CD14-positive monocyte (primary cell): ENCODE measurements at regions not wholly inside any gene's neighbourhood (a gene's known extent, or its start where the extent isn't known, plus 50 kb on each side); places are given as distances from the start of the nearest gene placed in this dataset.

Experiments used
- DNase-seq, 3 donors: peaks; one replicate each; pipeline ENCODE4 v3.0.0-alpha.2; 2011 to 2022
- H2AFZ ChIP-seq: 2 replicates; pipeline ENCODE4 v1.6.0; 2012; ENCODE audit warnings: mild to moderate bottlenecking, low read depth, low read length, inconsistent platforms; ENCODE audit not compliant: insufficient read depth, poor library complexity, severe bottlenecking
- H3K27ac ChIP-seq, 2 donors: 1 replicate in 1 of 2; 2 replicates in 1 of 2; pipeline ENCODE4 v1.5.1; 2012 to 2013; ENCODE audit warnings: low read length in 2 of 2, control low read depth in 1 of 2, inconsistent platforms in 1 of 2, low read depth in 1 of 2, mild to moderate bottlenecking in 1 of 2
- H3K27me3 ChIP-seq, 2 donors: one replicate each; pipeline versions ENCODE4 v1.6.0 to v1.6.1; 2011 to 2013; ENCODE audit warnings: low read length in 2 of 2; ENCODE audit not compliant: control insufficient read depth in 2 of 2, insufficient read depth in 2 of 2
- H3K36me3 ChIP-seq, 2 donors: replicated peaks in 1 of 2; 1 replicate in 1 of 2; 2 replicates in 1 of 2; pipeline versions ENCODE4 v1.5.1 to v1.6.1; 2012 to 2013; ENCODE audit warnings: low read length in 2 of 2, control low read depth in 1 of 2, inconsistent platforms in 1 of 2, mild to moderate bottlenecking in 1 of 2; ENCODE audit not compliant: insufficient read depth in 2 of 2, control insufficient read depth in 1 of 2
- H3K4me1 ChIP-seq, 2 donors: 1 replicate in 1 of 2; 2 replicates in 1 of 2; pipeline versions ENCODE4 v1.5.1 to v1.6.1; 2012 to 2013; ENCODE audit warnings: low read length in 2 of 2, control low read depth in 1 of 2, inconsistent platforms in 1 of 2, mild to moderate bottlenecking in 1 of 2, moderate library complexity in 1 of 2; ENCODE audit not compliant: insufficient read depth in 2 of 2, control insufficient read depth in 1 of 2
- H3K4me2 ChIP-seq: replicated peaks from 2 replicates; pipeline ENCODE3; 2012; ENCODE audit warnings: low read length, moderate library complexity, mild to moderate bottlenecking; ENCODE audit not compliant: poor library complexity, severe bottlenecking; ENCODE audit errors: extremely low read depth
- H3K4me3 ChIP-seq, 3 experiments: fragments of 200-600 bp in 1 of 3; sonication (generic) in 1 of 3; replicated peaks in 1 of 3; 1 replicate in 2 of 3; 2 replicates in 1 of 3; pipeline ENCODE4 v1.5.1; 2011 to 2013; ENCODE audit warnings: low read length in 3 of 3, mild to moderate bottlenecking in 3 of 3, control low read depth in 2 of 3, low read depth in 2 of 3, inconsistent platforms in 1 of 3, moderate library complexity in 1 of 3
- H3K79me2 ChIP-seq: 2 replicates; pipeline ENCODE4 v1.6.0; 2012; ENCODE audit warnings: mild to moderate bottlenecking, control low read depth, inconsistent platforms, low read length, moderate library complexity; ENCODE audit not compliant: insufficient read depth
- H3K9ac ChIP-seq: 2 replicates; pipeline ENCODE4 v1.6.0; 2017; ENCODE audit warnings: low read length, mild to moderate bottlenecking; ENCODE audit not compliant: insufficient read depth, poor library complexity, severe bottlenecking
- H3K9me3 ChIP-seq, 2 donors: replicated peaks in 1 of 2; 1 replicate in 1 of 2; 2 replicates in 1 of 2; pipeline versions ENCODE4 v1.5.1 to v1.6.1; 2012 to 2013; ENCODE audit warnings: low read length in 2 of 2, control low read depth in 1 of 2; ENCODE audit not compliant: control insufficient read depth in 1 of 2, insufficient read depth in 1 of 2
- H4K20me1 ChIP-seq: 2 replicates; pipeline ENCODE4 v1.6.0; 2012; ENCODE audit warnings: mild to moderate bottlenecking, low read length, control low read depth, moderate library complexity; ENCODE audit not compliant: insufficient read depth
- H3K27ac Mint-ChIP-seq, 7 donors: one replicate each; pipeline ENCODE4 v1.8.0; 2020; ENCODE audit warnings: mild to moderate bottlenecking in 7 of 7, mixed read lengths in 7 of 7, moderate library complexity in 6 of 7, inconsistent platforms in 2 of 7
- H3K27me3 Mint-ChIP-seq, 3 donors: one replicate each; pipeline ENCODE4 v1.8.0; 2021 to 2022; ENCODE audit warnings: low read depth in 3 of 3, mild to moderate bottlenecking in 3 of 3, mixed read lengths in 3 of 3, moderate library complexity in 3 of 3, inconsistent platforms in 1 of 3
- H3K36me3 Mint-ChIP-seq, 2 donors: one replicate each; pipeline ENCODE4 v1.8.0; 2020; ENCODE audit warnings: mixed read lengths in 2 of 2, inconsistent platforms in 1 of 2, mild to moderate bottlenecking in 1 of 2
- H3K4me1 Mint-ChIP-seq: one replicate; pipeline ENCODE4 v1.8.0; 2020; ENCODE audit warnings: mild to moderate bottlenecking, mixed read lengths
- H3K4me3 Mint-ChIP-seq, 2 donors: one replicate each; pipeline ENCODE4 v1.8.0; 2020; ENCODE audit warnings: mild to moderate bottlenecking in 2 of 2, mixed read lengths in 2 of 2, moderate library complexity in 1 of 2
- H3K9me3 Mint-ChIP-seq, 7 donors: one replicate each; pipeline ENCODE4 v1.8.0; 2020 to 2022; ENCODE audit warnings: mixed read lengths in 7 of 7, mild to moderate bottlenecking in 6 of 7, moderate library complexity in 6 of 7, inconsistent platforms in 2 of 7
- WGBS: methylation state at CpG from one replicate; pipeline ENCODE4 v1.1.5; 2013; ENCODE audit warnings: missing lambda C conversion rate; ENCODE audit not compliant: insufficient coverage; 5-methylcytosine and 5-hydroxymethylcytosine counted together
- intact Hi-C, 2 donors: fragments of 100-400 bp; cut with micrococcal nuclease; formaldehyde crosslinking; loops; one replicate each; pipeline versions ENCODE4 v1.15.0 to v1.15.1; 2023
- TF ChIP-seq, protein P1 (sequence below): fragments of 200-600 bp; IDR thresholded peaks from one replicate; pipeline ENCODE4 v1.8.0; 2022; ENCODE audit warnings: antibody characterized with exemption, mild to moderate bottlenecking

DNA sequence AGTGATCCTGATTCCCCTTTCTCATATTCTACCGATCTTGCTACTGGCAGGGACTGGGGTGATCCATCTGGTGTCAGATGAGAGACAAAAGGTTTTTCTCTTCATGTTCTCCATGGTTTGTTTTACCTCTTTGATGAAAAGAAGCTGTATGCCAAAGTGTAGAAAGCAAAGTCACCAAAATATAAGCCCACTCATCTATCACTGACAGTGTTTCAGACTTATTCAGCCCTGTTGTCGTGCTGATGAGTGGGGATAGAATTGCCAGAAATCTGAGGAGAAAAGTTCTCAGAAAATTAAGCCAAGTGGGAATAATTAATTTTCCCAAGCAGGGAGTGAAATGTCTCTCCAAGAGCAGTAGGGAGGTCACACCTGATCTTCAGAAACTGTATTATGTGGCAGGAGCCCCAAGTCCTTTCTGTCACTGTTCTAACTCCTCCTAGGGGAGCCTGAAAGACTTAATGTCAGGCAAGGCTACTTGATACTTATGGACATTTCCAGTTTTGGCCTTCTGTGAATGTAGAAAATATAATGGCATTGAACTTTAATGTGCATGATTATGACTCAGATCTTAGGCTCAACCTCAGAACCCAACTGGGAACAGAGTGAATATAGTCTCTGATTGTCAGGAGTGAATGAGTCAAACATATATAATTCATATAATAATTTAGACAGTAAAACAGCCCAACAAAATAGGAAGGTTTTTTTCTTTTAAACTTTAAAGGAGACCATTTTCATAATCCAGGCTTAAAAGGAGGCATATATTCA is 298.1 kb downstream of the ANKRD50 start:
- Mint-ChIP-seq H3K4me3 (no peak overlapping the region), H3K27me3 (peaks cover 0 to 2% (median 0%) of the 10 kb centered on the region in 3 donors), H3K27ac (no peak overlapping the region), H3K4me1 (no peaks in the 10 kb centered on the region), H3K36me3 (no peaks in the 10 kb centered on the region), H3K9me3 (peaks cover 0 to 2% (median 2%) of the 10 kb centered on the region in 7 donors)
- H4K20me1 ChIP-seq = no peaks in the 10 kb centered on the region
- H3K4me1 ChIP-seq = no peaks in the 10 kb centered on the region
- no peak overlapping the region for H3K4me3 ChIP-seq
- intact Hi-C loops = no loop called here
- no peak for DNase-seq
- H3K36me3 ChIP-seq = no peaks in the 10 kb centered on the region
- H3K27me3 ChIP-seq = no peaks in the 10 kb centered on the region
- no CpG with 5 or more reads among the region's 2 CpGs for WGBS
- TF ChIP-seq, protein P1, sequence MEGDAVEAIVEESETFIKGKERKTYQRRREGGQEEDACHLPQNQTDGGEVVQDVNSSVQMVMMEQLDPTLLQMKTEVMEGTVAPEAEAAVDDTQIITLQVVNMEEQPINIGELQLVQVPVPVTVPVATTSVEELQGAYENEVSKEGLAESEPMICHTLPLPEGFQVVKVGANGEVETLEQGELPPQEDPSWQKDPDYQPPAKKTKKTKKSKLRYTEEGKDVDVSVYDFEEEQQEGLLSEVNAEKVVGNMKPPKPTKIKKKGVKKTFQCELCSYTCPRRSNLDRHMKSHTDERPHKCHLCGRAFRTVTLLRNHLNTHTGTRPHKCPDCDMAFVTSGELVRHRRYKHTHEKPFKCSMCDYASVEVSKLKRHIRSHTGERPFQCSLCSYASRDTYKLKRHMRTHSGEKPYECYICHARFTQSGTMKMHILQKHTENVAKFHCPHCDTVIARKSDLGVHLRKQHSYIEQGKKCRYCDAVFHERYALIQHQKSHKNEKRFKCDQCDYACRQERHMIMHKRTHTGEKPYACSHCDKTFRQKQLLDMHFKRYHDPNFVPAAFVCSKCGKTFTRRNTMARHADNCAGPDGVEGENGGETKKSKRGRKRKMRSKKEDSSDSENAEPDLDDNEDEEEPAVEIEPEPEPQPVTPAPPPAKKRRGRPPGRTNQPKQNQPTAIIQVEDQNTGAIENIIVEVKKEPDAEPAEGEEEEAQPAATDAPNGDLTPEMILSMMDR = no peak
- no peaks in the 10 kb centered on the region for H3K79me2 ChIP-seq
- no peak overlapping the region for H3K4me2 ChIP-seq
- no peak overlapping the region for H2AFZ ChIP-seq
- H3K9ac ChIP-seq = no peak overlapping the region
- H3K9me3 ChIP-seq = no peaks in the 10 kb centered on the region
- H3K27ac ChIP-seq = no peak overlapping the region

DNA sequence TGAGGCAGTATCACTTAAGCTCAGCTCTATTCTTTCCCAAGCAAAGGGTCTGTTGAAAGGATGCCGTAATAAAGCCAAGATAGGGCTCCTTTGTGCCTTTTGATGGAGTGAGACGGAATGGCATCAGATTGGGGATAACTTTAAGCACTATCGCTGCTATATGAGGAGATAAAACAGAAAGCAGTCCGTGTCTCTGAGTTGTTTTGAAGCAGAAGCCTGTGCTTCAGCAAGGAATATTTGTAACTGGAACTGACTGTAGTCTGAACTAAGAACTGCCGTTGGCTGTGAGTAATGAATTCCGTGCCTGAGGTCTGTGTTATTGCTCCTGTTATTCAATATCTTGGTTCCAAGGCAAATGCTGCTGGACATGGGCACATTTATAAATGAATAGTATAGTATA is 297.4 kb downstream of the ANKRD50 start:
- Mint-ChIP-seq H3K27me3 (peaks cover 0 to 2% (median 0%) of the 10 kb centered on the region in 3 donors), H3K4me3 (no peak overlapping the region), H3K27ac (no peak overlapping the region), H3K36me3 (no peaks in the 10 kb centered on the region), H3K4me1 (no peaks in the 10 kb centered on the region), H3K9me3 (peaks cover 0 to 5% (median 2%) of the 10 kb centered on the region in 7 donors)
- H3K4me2 ChIP-seq = no peak overlapping the region
- no peaks in the 10 kb centered on the region for H4K20me1 ChIP-seq
- DNase-seq = no peak
- intact Hi-C loops = no loop called here
- no peak overlapping the region for H3K9ac ChIP-seq
- H3K27me3 ChIP-seq = no peaks in the 10 kb centered on the region
- H3K4me1 ChIP-seq = no peaks in the 10 kb centered on the region
- no peak overlapping the region for H3K4me3 ChIP-seq
- no peaks in the 10 kb centered on the region for H3K79me2 ChIP-seq
- WGBS = 86% methylated on average over 5 of the region's 6 CpGs
- TF ChIP-seq, protein P1 = no peak
- H3K9me3 ChIP-seq = no peaks in the 10 kb centered on the region
- no peak overlapping the region for H2AFZ ChIP-seq
- no peaks in the 10 kb centered on the region for H3K36me3 ChIP-seq
- H3K27ac ChIP-seq = no peak overlapping the region
